HUES48 (cell line): ENCODE measurements at regions not wholly inside any gene's neighbourhood (a gene's known extent, or its start where the extent isn't known, plus 50 kb on each side); places are given as distances from the start of the nearest gene placed in this dataset.

Source experiments
- H3K27ac ChIP-seq: one replicate; pipeline ENCODE4 v1.7.0; 2013; ENCODE audit warnings: low read depth, low read length, inconsistent platforms
- H3K27me3 ChIP-seq: 2 replicates; pipeline ENCODE4 v1.6.1; 2013; ENCODE audit warnings: mild to moderate bottlenecking, low read length; ENCODE audit not compliant: control insufficient read depth, insufficient read depth
- H3K36me3 ChIP-seq: 2 replicates; pipeline ENCODE4 v1.6.1; 2013; ENCODE audit warnings: low read length; ENCODE audit not compliant: control insufficient read depth, insufficient read depth
- H3K4me1 ChIP-seq: 2 replicates; pipeline ENCODE4 v1.6.1; 2013; ENCODE audit warnings: mild to moderate bottlenecking, low read length; ENCODE audit not compliant: control insufficient read depth, insufficient read depth
- H3K4me3 ChIP-seq: 2 replicates; pipeline ENCODE4 v1.5.1; 2013; ENCODE audit warnings: mild to moderate bottlenecking, low read depth, low read length
- H3K9ac ChIP-seq: 2 replicates; pipeline ENCODE4 v1.6.1; 2013; ENCODE audit warnings: mild to moderate bottlenecking, low read depth, low read length, moderate library complexity
- H3K9me3 ChIP-seq: 2 replicates; pipeline ENCODE4 v1.6.1; 2013; ENCODE audit warnings: low read length; ENCODE audit not compliant: control insufficient read depth, insufficient read depth

GRCh38 chr14:99080306-99080705 lies 191.7 kb downstream of the BCL11B start:
- Histone ChIP-seq H3K27ac (no peak overlapping the region), H3K36me3 (no peaks in the 10 kb centered on the region), H3K9ac (no peak overlapping the region), H3K9me3 (peaks cover 3% of the 10 kb centered on the region; the same call in 1 of the 2 replicates), H3K27me3 (no peaks in the 10 kb centered on the region), H3K4me1 (no peaks in the 10 kb centered on the region), H3K4me3 (no peak overlapping the region)

DNA sequence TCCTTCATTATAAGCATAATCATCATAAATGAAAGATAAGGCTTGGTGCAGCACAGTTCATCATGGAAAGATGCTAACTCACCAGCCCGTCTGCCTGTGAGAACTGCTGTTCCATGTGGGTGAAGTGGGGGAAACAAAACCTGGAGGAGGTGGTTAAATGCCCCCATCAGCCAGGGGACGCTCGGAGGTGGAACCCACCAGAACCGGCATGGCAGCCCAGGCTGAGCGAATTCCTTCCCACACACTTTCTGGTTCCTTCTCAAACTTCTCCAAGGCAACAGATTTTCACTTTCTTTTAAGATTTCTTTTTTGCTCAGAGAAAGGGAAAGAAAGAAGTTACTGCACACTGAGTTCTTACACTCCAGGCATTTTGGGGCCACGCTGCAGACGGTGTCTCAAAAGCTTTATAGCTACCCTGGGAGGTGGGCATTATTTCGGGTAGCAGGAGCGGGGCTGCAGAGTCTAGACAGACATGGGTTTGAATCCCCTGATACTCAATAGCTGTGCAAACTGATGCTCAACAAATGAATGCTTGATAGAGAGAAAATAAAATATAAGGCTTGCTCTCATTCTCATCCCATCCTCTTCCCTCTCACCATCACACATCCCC lies 190.7 kb downstream of the BCL11B start:
- peaks cover 3% of the 10 kb centered on the region; the same call in 1 of the 2 replicates for H3K9me3 ChIP-seq
- no peak overlapping the region for H3K9ac ChIP-seq

GRCh38 chr14:99081880-99082279 lies 190.1 kb downstream of the BCL11B start:
- H3K4me3 ChIP-seq = no peak overlapping the region
- no peak overlapping the region for H3K27ac ChIP-seq
- no peaks in the 10 kb centered on the region for H3K36me3 ChIP-seq
- H3K9me3 ChIP-seq = peaks cover 3% of the 10 kb centered on the region; the same call in 1 of the 2 replicates
- no peaks in the 10 kb centered on the region for H3K4me1 ChIP-seq
- no peak overlapping the region for H3K9ac ChIP-seq
- no peaks in the 10 kb centered on the region for H3K27me3 ChIP-seq

More for the DNA sequence above, 190.7 kb downstream of the BCL11B start:
- no peak overlapping the region for H3K27ac ChIP-seq
- no peaks in the 10 kb centered on the region for H3K36me3 ChIP-seq
- no peak overlapping the region for H3K4me3 ChIP-seq
- no peaks in the 10 kb centered on the region for H3K27me3 ChIP-seq
- H3K4me1 ChIP-seq = no peaks in the 10 kb centered on the region

- H3K27ac ChIP-seq = no peak overlapping the region
- H3K27me3 ChIP-seq = no peaks in the 10 kb centered on the region
- no peak overlapping the region for H3K4me3 ChIP-seq
- no peaks in the 10 kb centered on the region for H3K36me3 ChIP-seq
- no peaks in the 10 kb centered on the region for H3K9me3 ChIP-seq
- H3K9ac ChIP-seq = no peak overlapping the region
- peaks cover 8% of the 10 kb centered on the region for H3K4me1 ChIP-seq
Observed at GRCh38 chr14:99093532-99094517, 178.2 kb downstream of the BCL11B start.

DNA sequence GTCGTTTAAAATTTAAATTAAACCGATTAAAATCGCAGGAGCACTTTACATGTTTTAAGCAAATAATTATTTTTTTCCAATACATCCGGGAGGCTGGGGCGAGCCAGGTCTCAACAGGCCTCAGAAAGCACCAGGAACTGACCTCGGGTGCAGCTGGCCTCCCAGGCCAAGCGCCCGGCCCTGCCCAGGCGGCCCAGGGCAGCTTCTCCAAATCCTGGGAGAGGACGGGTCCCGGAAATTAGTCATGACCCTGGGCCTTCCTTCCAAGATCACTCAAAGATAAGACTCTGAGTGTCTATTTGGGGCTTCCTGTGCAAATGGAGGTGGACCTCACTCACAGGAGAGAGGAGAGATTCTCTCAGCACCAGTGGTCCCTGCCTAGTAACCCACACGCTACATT lies 177.1 kb downstream of the BCL11B start:
- no peak overlapping the region for H3K27ac ChIP-seq

DNA sequence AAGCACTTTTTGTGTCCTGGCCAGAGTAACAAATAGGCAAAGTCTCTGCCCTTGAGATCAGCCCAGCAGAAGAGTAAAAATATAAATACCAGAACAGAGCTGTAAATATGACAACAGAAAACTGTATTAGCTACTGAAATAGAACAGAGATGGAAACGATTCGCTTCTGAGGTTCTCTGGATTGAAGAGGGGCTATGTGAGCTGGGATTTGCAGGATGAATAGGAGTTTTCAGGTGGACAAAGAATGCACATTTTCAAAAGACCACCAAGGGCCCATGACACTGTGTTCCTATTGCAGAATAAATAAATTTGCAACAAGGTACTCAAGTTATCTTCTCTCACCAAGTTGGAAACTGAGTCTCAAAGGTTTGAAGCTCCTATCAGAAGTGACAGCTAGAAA lies 176.6 kb downstream of the BCL11B start:
- H3K4me1 ChIP-seq = peaks cover 8% of the 10 kb centered on the region
- no peak overlapping the region for H3K4me3 ChIP-seq
- H3K36me3 ChIP-seq = no peaks in the 10 kb centered on the region
- H3K27me3 ChIP-seq = no peaks in the 10 kb centered on the region
- H3K27ac ChIP-seq = no peak overlapping the region
- H3K9ac ChIP-seq = no peak overlapping the region
- H3K9me3 ChIP-seq = no peaks in the 10 kb centered on the region

More for the DNA sequence above, 177.1 kb downstream of the BCL11B start:
- Histone ChIP-seq H3K36me3 (no peaks in the 10 kb centered on the region), H3K4me1 (peaks cover 8% of the 10 kb centered on the region), H3K27me3 (no peaks in the 10 kb centered on the region), H3K4me3 (no peak overlapping the region), H3K9me3 (no peaks in the 10 kb centered on the region), H3K9ac (no peak overlapping the region)

DNA sequence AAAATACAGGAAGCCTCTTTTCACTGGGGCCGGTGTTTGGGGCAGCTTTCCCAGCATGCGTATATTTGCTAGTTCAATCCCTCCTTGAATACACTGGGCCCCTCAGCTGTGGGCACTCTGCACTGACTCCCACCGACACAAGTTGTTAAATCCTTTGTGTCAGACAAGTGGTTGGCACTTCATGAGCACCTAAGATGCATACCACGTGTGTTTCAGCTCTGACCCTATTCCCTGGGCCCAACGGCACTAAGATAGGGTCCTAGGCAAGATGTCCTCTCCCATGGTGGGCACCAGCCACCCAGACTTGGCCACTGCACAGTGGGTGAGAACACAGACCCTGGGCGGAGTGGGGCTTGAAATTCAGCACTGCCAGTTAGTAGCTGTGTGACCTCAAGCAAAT lies 173.8 kb downstream of the BCL11B start:
- H3K9ac ChIP-seq = no peak overlapping the region
- no peaks in the 10 kb centered on the region for H3K36me3 ChIP-seq
- H3K4me1 ChIP-seq = peaks cover 24% of the 10 kb centered on the region
- H3K9me3 ChIP-seq = no peaks in the 10 kb centered on the region
- H3K4me3 ChIP-seq = no peak overlapping the region
- no peaks in the 10 kb centered on the region for H3K27me3 ChIP-seq
- H3K27ac ChIP-seq = no peak overlapping the region

DNA sequence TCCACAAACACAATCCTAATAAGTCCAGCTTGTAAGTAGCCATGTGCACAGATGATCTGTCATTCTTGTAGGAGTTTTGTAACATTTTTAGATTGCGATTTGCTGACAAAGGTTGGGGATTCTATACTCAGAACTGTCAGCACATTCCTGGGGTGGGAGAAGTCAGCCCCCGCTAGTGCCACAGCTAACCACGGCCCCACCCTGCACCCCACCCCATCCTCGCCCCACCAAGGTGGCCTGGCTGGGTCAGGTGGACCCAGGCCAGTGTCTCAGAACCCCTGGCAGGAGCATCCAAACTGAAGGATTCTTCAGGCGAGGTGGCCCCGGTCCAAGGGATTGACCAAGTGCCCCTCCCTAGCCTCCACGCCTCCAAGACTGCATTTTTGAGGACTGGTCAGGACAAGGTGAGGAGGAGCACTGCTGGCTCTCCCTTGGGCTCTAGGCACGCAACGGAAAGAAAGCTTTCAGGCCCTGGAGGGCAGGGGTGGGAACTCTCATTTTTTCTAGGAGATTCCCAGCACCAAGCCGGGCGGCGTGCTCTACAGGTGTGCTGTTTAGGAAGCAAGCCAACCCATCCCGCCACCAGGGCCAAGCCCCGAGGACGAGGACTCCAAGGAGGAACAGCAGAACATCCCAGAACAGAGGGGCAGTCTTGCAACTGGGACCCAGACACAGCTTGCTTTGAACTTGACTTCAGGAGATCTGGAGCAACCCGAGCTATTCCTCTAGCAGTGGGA lies 172.8 kb downstream of the BCL11B start:
- H3K27ac ChIP-seq = no peak overlapping the region
- peaks cover 17% of the 10 kb centered on the region for H3K4me1 ChIP-seq
- no peaks in the 10 kb centered on the region for H3K9me3 ChIP-seq
- no peaks in the 10 kb centered on the region for H3K27me3 ChIP-seq
- H3K4me3 ChIP-seq = no peak overlapping the region
- no peak overlapping the region for H3K9ac ChIP-seq
- no peaks in the 10 kb centered on the region for H3K36me3 ChIP-seq

DNA sequence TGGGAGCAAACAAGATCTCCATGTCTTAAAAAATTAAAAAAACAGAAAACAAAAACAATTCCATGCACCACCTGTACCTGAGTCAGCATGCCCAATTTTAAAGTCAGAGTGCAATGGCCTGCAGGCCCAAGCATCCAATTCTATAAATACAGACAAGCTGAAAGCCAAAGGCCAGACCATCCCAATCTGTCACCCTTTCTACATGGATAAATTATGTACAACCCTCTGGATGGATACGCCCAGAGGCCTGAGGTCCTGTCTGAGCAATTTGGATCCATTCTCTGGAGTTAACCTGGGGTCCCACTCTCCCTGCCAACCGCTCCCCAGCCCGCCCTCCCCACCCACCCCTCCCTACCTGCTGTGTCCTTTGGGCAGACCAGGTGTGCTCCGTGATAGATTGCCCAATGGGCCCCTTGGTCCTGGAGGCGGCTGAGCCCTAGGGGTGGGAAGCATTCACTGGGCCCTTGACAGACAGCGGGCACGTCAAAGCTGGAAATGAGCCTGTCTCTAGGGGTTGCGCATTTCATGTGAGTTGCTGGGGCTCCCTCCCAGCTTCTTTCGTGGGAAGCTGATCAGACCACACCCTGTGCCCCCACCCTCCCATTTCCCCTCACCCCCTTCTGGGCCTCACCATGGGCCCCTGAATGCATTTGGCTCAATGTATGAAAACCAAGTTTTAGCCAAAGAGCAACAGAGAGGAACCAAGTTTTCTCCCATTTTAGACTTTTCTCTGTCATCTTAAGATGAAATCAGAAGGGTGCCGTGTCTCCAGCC lies 171.3 kb downstream of the BCL11B start:
- peaks cover 1% of the 10 kb centered on the region; the same call in 1 of the 2 replicates for H3K9me3 ChIP-seq
- no peak overlapping the region for H3K9ac ChIP-seq
- H3K4me3 ChIP-seq = no peak overlapping the region
- no peaks in the 10 kb centered on the region for H3K27me3 ChIP-seq
- no peaks in the 10 kb centered on the region for H3K36me3 ChIP-seq
- no peak overlapping the region for H3K27ac ChIP-seq
- H3K4me1 ChIP-seq = peaks cover 17% of the 10 kb centered on the region

DNA sequence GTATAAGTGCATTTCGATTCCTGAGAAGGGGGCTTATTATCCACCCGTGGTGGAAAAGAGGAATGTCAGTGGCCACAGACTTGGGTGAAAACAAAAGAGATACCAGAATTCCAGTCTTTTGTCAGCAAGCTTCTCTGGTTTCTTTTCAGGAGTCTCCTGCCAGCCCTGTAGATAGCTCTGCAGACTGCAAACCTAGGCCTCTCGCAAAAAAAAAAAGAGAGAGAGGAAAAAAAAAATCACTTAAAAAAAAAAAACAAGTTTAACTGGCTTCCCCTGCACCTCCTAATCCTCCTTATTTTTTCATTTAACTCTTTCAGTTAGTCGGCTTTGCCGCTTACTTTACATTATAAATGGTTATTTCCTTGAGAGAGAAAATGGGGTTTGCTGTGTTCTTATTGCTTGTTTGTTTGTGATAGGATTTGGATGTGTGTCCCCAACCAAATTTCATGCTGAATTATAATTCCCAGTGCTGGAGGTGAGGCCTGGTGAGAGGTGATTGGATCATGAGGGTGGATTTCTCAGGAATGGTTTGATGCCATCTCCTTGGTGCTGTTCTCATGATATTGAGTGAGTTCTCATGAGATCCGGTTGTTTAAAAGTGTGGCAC lies 170.0 kb downstream of the BCL11B start:
- Histone ChIP-seq H3K9ac (no peak overlapping the region; the same call in 1 of the 2 replicates), H3K27ac (peak overlapping the region; percentile 26), H3K36me3 (no peaks in the 10 kb centered on the region), H3K4me3 (no peak overlapping the region), H3K27me3 (no peaks in the 10 kb centered on the region), H3K9me3 (peaks cover 3% of the 10 kb centered on the region; the same call in 1 of the 2 replicates), H3K4me1 (peaks cover 17% of the 10 kb centered on the region)
